H9 (cell line): ENCODE measurements at regions not wholly inside any gene's neighbourhood (a gene's known extent, or its start where the extent isn't known, plus 50 kb on each side); places are given as distances from the start of the nearest gene placed in this dataset.

Source experiments
- DNase-seq: peaks from one replicate; pipeline ENCODE4 v3.0.0-alpha.2; 2017
- H2AFZ ChIP-seq: one replicate; pipeline ENCODE4 v1.6.1; 2013; ENCODE audit warnings: mild to moderate bottlenecking, low read length, control low read depth, moderate library complexity
- H2AK5ac ChIP-seq: 2 replicates; pipeline ENCODE4 v1.6.1; 2013; ENCODE audit warnings: low read length, control low read depth, mixed read lengths; ENCODE audit not compliant: insufficient read length
- H2BK120ac ChIP-seq: one replicate; pipeline ENCODE4 v1.6.1; 2013; ENCODE audit warnings: low read depth, mild to moderate bottlenecking, low read length, control low read depth, inconsistent platforms; ENCODE audit not compliant: poor library complexity, severe bottlenecking
- H2BK12ac ChIP-seq: 2 replicates; pipeline ENCODE4 v1.6.1; 2013; ENCODE audit warnings: low read length, control low read depth, mixed read lengths, low read depth; ENCODE audit not compliant: insufficient read length
- H2BK15ac ChIP-seq: 2 replicates; pipeline ENCODE4 v1.6.1; 2013; ENCODE audit warnings: low read depth, low read length, control low read depth
- H2BK20ac ChIP-seq: one replicate; pipeline ENCODE4 v1.6.1; 2013; ENCODE audit warnings: low read depth, mild to moderate bottlenecking, low read length, control low read depth, inconsistent platforms; ENCODE audit not compliant: poor library complexity, severe bottlenecking
- H2BK5ac ChIP-seq: 2 replicates; pipeline ENCODE4 v1.6.1; 2013; ENCODE audit warnings: low read length, control low read depth, mixed read lengths; ENCODE audit not compliant: insufficient read length
- H3K14ac ChIP-seq: 2 replicates; pipeline ENCODE4 v1.6.1; 2013; ENCODE audit warnings: low read length, control low read depth; ENCODE audit not compliant: insufficient read depth
- H3K18ac ChIP-seq: 2 replicates; pipeline ENCODE4 v1.6.1; 2013; ENCODE audit warnings: low read depth, mild to moderate bottlenecking, mixed read lengths, low read length, control low read depth; ENCODE audit not compliant: insufficient read length
- H3K23ac ChIP-seq: 2 replicates; pipeline ENCODE4 v1.6.1; 2013; ENCODE audit warnings: low read length, control low read depth, mixed read lengths, low read depth; ENCODE audit not compliant: insufficient read length
- H3K23me2 ChIP-seq: 2 replicates; pipeline ENCODE4 v1.6.1; 2013; ENCODE audit warnings: low read depth, mild to moderate bottlenecking, mixed read lengths, low read length, control low read depth; ENCODE audit not compliant: insufficient read length, poor library complexity, severe bottlenecking
- H3K27ac ChIP-seq: 2 replicates; pipeline ENCODE4 v1.5.1; 2013; ENCODE audit warnings: low read length, control low read depth, mixed read lengths, low read depth; ENCODE audit not compliant: insufficient read length
- H3K27me3 ChIP-seq: 2 replicates; pipeline ENCODE4 v1.6.1; 2013; ENCODE audit warnings: low read length, control low read depth, inconsistent platforms; ENCODE audit not compliant: insufficient read depth
- H3K4ac ChIP-seq: 2 replicates; pipeline ENCODE4 v1.6.1; 2013; ENCODE audit warnings: low read depth, mild to moderate bottlenecking, control low read depth, inconsistent platforms, low read length, moderate library complexity
- H3K4me1 ChIP-seq: 2 replicates; pipeline ENCODE4 v1.6.1; 2013; ENCODE audit warnings: low read length, control low read depth, inconsistent platforms; ENCODE audit not compliant: insufficient read depth
- H3K4me2 ChIP-seq: 2 replicates; pipeline ENCODE4 v1.6.1; 2013; ENCODE audit warnings: low read length, control low read depth, mixed read lengths; ENCODE audit not compliant: insufficient read length, insufficient read depth
- H3K56ac ChIP-seq: 2 replicates; pipeline ENCODE4 v1.6.1; 2013; ENCODE audit warnings: low read depth, mild to moderate bottlenecking, mixed read lengths, low read length, control low read depth; ENCODE audit not compliant: insufficient read length
- H3K79me1 ChIP-seq: 2 replicates; pipeline ENCODE4 v1.6.1; 2013; ENCODE audit warnings: low read depth, mild to moderate bottlenecking, moderate library complexity, low read length, control low read depth, inconsistent platforms; ENCODE audit not compliant: insufficient read depth, poor library complexity, severe bottlenecking
- H3K79me2 ChIP-seq: 2 replicates; pipeline ENCODE4 v1.6.1; 2013; ENCODE audit warnings: low read length, control low read depth, inconsistent platforms; ENCODE audit not compliant: insufficient read depth
- H3K9ac ChIP-seq: 2 replicates; pipeline ENCODE4 v1.6.1; 2013; ENCODE audit warnings: low read length, control low read depth, mixed read lengths; ENCODE audit not compliant: insufficient read length; ENCODE audit errors: extremely low read depth
- H3K9me3 ChIP-seq: one replicate; pipeline ENCODE4 v1.6.1; 2013; ENCODE audit warnings: low read depth, low read length, inconsistent platforms; ENCODE audit not compliant: control insufficient read depth
- H3T11ph ChIP-seq: one replicate; pipeline ENCODE4 v1.6.1; 2013; ENCODE audit warnings: mild to moderate bottlenecking, low read length, control low read depth, inconsistent platforms
- H4K20me1 ChIP-seq: one replicate; pipeline ENCODE4 v1.6.1; 2013; ENCODE audit not compliant: control insufficient read depth, insufficient read length, insufficient read depth
- H4K5ac ChIP-seq: 2 replicates; pipeline ENCODE4 v1.6.1; 2013; ENCODE audit warnings: low read depth, mild to moderate bottlenecking, mixed read lengths, low read length, control low read depth; ENCODE audit not compliant: insufficient read length
- H4K8ac ChIP-seq: replicated peaks from 2 replicates; pipeline ENCODE4 v1.6.1; 2013; ENCODE audit warnings: low read length, control low read depth, mixed read lengths, low read depth; ENCODE audit not compliant: insufficient read length
- H4K91ac ChIP-seq: 2 replicates; pipeline ENCODE4 v1.6.1; 2013; ENCODE audit warnings: low read depth, mild to moderate bottlenecking, moderate library complexity, mixed read lengths, low read length, control low read depth; ENCODE audit not compliant: insufficient read length
- H3K27ac Mint-ChIP-seq, 3 experiments: 2 replicates in 2 of 3; 3 replicates in 1 of 3; pipeline ENCODE4 v1.8.0; 2020 to 2021; ENCODE audit warnings: mixed read lengths in 3 of 3, mild to moderate bottlenecking in 1 of 3, moderate library complexity in 1 of 3
- H3K27me3 Mint-ChIP-seq: 2 replicates; pipeline ENCODE4 v1.8.0; 2021; ENCODE audit warnings: low read depth, mild to moderate bottlenecking, moderate library complexity, mixed read lengths
- H3K36me3 Mint-ChIP-seq, 3 experiments: 2 replicates in 2 of 3; 3 replicates in 1 of 3; pipeline ENCODE4 v1.8.0; 2020 to 2021; ENCODE audit warnings: low read depth in 3 of 3, mixed read lengths in 3 of 3; ENCODE audit not compliant: insufficient read depth in 1 of 3
- H3K4me1 Mint-ChIP-seq, 2 experiments: 2 replicates each; pipeline ENCODE4 v1.8.0; 2020; ENCODE audit warnings: mixed read lengths in 2 of 2
- H3K4me3 Mint-ChIP-seq, 2 experiments: 2 replicates in 1 of 2; 3 replicates in 1 of 2; pipeline ENCODE4 v1.8.0; 2020 to 2021; ENCODE audit warnings: mild to moderate bottlenecking in 2 of 2, mixed read lengths in 2 of 2, moderate library complexity in 1 of 2
- H3K9me3 Mint-ChIP-seq, 2 experiments: 2 replicates in 1 of 2; 3 replicates in 1 of 2; pipeline ENCODE4 v1.8.0; 2020; ENCODE audit warnings: mild to moderate bottlenecking in 2 of 2, mixed read lengths in 2 of 2, moderate library complexity in 1 of 2
- CTCF ChIP-seq: fragments of 200-600 bp; sonication (generic); conservative IDR thresholded peaks from 3 replicates; pipeline ENCODE4 v1.8.0; 2021; ENCODE audit warnings: antibody characterized with exemption, mild to moderate bottlenecking

- Histone ChIP-seq H3K18ac (no peak overlapping the region), H4K20me1 (no peaks in the 10 kb centered on the region), H3K27ac (no peak overlapping the region), H3K79me1 (no peaks in the 10 kb centered on the region), H3K4me1 (no peaks in the 10 kb centered on the region), H2BK120ac (no peak overlapping the region), H2AK5ac (no peak overlapping the region), H3K56ac (no peak overlapping the region), H2BK15ac (no peak overlapping the region), H3K9ac (no peak overlapping the region), H3K27me3 (no peaks in the 10 kb centered on the region), H2AFZ (no peak overlapping the region), H3K4me2 (no peak overlapping the region), H3K4ac (no peak overlapping the region), H4K91ac (no peak overlapping the region), H3K23me2 (no peaks in the 10 kb centered on the region), H2BK12ac (no peak overlapping the region), H2BK20ac (no peak overlapping the region), H3K9me3 (no peaks in the 10 kb centered on the region), H3K23ac (no peak overlapping the region), H4K8ac (no peak overlapping the region), H3T11ph (no peak overlapping the region), H4K5ac (no peak overlapping the region), H2BK5ac (no peak overlapping the region), H3K14ac (no peak overlapping the region), H3K79me2 (no peaks in the 10 kb centered on the region)
- Mint-ChIP-seq H3K36me3 (0 out of 7 replicates have a peak, but pooled peaks cover 0 to 2% (median 0%) of the 10 kb centered on the region in 3 experiments), H3K27me3 (no peaks in the 10 kb centered on the region), H3K27ac (no peak overlapping the region), H3K4me3 (no peak overlapping the region), H3K9me3 (no peaks in the 10 kb centered on the region), H3K4me1 (peaks cover 4 to 5% of the 10 kb centered on the region in 2 experiments; a peak in 2 of 4 replicates)
- no peak for TF ChIP-seq CTCF
- no peak for DNase-seq
Observed at GRCh38 chr14:85359505-85359904, 170.4 kb upstream of the FLRT2 start.
